HG02642 (cell line): ENCODE measurements at regions not wholly inside any gene's neighbourhood (a gene's known extent, or its start where the extent isn't known, plus 50 kb on each side); places are given as distances from the start of the nearest gene placed in this dataset.
"Not testable (repeated sequence)": the region's sequence is repeated elsewhere in the genome, so short reads cannot be mapped to it uniquely, and the experiment has no call there.

Experiments used
- ATAC-seq: cut with Tn5 transposase; IDR thresholded peaks from one replicate; pipeline ENCODE4 v1.9.1; 2021; ENCODE audit warnings: mild to moderate bottlenecking; ENCODE audit not compliant: unreplicated experiment, poor library complexity

DNA sequence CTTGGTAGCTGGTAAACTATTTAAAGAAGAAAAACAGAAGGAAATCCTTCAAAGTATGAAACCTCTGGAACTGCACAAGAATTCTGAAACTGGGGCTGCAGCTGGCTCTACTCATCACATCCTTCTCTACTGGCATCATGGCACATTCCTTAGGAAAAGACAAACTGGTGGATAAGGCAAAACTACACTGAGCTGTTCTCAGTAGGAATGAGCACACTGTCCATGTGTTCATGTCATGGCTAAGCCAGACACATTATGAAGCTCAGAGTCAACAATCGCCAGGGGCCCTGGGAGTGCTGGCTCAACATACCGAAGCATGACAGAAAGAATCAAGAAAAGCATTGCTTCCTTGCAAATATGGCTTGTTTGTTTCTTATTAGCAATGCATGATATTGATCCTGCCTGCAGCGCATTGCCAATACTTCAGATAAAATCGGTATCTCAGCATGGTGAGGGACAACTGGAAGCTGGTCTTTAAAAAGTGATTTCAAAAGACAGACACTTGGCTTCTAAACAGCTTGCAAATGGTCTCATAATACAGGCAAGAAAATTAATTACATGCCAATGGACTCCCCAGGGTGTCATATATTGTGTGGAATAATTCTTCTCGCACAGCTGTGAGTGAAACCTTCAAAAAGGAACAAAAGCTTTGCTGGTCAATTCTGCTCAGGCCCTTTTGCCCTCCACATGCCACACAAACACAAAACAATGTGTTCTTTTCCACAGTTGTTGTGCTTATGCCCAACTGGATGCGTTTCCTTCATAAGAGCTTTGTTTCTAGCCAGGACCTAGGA is 300.2 kb upstream of the VCX start:
- ATAC-seq, result no peak

GRCh38 chrX:7522860-7523259 is 320.1 kb upstream of the VCX start:
- ATAC-seq, result no peak

DNA sequence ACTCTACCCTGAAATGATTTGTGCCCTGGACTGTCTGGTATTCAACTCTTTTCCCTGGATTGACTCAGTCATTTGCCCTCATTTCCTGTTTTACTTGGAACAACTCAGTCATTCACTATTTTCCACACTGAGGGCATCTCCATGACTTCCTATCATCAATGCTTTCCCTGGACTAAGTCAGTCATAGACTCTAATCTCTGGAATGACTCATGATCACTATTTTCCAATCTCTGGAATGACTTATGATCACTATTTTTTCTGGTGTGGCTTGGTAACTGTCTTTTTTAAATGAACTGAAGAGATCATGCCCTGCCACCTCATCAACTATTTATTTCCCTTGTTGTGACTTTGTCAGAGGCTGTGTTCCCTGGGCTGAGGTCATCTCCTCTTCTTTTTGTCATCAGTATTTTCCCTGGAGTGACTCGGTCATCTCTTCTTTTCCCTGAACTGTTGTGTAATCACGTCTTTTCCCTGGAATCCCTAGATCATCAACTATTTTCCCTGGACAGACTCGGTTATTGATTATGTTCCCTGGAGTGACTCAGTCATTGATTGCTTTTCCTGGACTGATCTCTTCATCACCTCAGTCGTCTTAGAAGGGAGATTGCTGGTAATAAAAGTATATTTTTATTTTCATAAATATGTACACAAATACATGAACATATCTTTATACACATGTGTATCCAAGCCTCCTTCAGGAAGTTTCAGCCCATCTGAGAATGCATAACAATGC is 327.1 kb upstream of the VCX start:
- no peak for ATAC-seq

DNA sequence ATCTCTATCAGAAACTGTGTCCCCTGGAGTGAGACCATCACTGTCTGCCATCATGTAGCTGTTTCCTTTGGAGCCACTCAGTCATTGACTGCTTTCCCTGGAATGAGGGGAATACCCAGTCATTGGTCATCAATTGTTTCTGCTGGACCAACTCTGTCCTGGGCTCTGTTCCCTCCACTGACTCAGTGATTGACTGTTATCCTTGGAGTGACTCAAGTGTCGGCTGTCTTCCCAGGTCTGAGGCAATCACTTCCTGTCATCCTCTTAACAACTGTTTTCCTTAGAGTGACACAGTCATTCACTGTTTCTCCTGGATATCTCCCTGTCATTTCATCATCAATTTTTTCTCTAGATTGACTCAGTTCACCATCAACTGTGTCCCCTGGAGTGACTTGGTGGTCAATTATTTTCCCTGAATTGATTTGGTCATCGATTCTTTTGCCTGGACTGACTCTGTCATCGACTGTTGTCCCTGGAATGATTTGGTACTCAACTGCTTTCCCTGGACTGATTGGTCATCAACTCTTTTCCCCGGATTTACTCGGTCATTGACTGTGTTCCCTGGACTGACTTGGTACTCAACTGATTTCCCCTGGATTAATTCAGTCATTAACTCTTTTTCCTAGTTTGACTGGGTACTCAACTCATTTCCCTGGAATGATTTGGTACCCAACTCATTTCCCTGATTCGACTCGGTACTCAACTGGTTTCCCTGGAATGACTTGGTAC is 327.9 kb upstream of the VCX start:
- ATAC-seq, result no peak

DNA sequence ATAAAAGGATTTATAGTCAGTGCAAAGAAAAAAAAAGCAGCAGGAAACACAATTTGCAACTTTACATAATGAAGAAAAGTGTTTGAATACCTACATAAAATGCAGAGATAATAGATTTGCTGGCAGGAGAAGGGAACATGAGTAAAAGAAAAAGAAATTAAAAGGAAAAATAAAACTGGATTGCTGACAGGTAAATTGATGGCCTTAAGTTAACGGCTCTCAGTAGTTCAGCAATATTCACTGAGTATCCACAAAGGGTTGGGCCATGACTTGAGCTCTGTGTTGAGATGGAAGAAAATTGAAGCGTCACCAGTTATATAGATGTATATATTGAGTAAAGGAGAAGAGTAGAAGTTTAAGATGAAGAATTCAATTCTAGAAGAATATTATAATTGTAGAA is 330.1 kb upstream of the VCX start:
- no peak for ATAC-seq

DNA sequence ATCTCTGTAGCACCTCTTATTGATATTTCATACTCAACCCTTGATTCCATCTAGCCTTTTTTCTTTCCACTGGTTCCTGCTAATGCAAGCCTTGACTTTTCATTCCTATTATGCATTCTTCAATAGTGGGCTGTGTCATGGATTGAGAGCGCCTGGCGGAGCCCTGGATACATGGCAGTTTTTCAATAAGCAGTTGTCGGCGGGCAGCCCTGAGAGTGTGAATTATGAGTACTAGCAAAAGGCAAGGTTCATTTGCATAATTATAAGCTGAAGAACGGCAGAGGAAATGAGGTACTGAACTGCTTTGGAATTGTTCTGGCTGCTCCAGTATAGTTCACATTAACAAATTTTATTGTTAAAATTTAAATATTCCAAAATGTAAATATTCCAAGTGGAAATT is 339.7 kb upstream of the VCX start:
- ATAC-seq, result no peak

DNA sequence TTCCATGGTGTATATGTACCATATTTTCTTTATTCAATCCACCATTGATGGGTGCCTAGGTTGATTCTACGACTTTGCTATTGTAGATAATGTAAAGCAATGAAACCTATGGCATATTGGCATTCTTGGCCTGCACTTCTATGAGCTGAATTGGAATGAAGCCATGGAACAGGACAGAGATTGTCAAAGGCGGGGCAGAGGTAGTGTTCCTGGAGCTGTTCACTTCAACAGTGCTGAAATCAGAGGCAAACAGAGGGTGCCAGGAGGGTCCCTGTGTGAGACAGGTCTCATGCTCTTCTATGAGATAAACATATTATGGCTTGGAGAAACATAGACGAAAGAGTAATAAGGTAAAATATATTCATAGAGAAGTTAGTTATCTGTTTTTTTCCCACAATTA is 342.6 kb upstream of the VCX start:
- ATAC-seq, result no peak

- no peak for ATAC-seq
These were observed 338.6 kb upstream of the PUDP start for GRCh38 chrX:7486505-7486904.

DNA sequence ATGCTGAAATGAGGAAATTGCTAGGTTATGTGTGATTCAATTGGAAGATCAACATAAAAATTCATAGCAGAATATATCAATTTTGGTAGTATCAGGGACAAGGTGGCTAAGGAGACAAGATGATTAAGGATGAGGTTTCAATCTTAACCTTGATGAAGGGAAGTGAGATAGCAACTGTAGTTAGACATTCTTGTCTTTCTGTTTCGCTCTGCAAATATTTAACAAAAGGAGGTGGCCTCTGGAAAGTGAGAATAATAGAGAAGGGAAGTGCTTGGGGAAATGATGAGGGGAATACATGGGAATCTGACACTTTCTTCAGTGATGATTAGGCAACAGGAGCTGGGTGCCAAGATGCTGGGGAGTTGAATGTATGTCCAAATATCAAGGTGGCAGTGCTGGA is 337.1 kb upstream of the PUDP start:
- no peak for ATAC-seq

DNA sequence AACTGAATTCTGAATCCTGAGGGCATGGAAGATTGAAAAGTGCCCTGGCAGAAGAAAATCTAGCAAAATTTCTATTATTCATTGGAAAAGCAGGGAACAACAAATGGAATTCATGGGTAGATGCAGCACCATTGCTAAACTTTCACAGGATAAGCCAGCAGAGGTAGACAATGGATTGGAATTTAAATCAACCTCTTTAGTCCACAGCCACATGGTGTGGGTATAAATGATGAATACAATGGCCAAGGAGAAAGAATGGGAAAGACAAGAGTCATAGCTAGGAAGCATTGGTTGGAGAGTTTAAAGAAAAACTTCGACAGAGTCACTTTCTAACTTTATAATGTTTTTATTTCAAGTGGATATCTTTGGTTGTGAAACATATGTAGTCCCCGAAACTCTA is 332.8 kb upstream of the PUDP start:
- no peak for ATAC-seq

DNA sequence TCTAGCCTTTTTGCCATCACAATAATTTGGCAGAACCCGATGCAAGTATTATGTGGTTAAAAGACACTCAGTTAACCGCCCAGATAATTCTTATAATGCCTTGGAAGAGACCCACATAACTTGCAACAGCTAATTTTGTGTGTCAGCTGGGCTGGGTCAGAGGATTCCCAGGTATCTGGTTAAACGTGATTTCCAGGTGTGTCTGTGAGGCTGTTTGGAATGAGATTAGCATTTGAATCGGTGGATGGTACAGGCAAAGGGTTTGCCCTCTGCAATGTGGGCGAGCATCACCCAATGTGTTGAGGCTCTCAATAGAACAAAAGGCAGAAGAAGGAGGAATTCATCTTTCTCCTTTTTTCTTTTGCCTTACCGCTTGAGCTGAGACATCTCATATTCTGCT is 314.2 kb upstream of the PUDP start:
- no peak for ATAC-seq

GRCh38 chrX:7461051-7461450 is 313.1 kb upstream of the PUDP start:
- not testable (repeated sequence) for ATAC-seq

DNA sequence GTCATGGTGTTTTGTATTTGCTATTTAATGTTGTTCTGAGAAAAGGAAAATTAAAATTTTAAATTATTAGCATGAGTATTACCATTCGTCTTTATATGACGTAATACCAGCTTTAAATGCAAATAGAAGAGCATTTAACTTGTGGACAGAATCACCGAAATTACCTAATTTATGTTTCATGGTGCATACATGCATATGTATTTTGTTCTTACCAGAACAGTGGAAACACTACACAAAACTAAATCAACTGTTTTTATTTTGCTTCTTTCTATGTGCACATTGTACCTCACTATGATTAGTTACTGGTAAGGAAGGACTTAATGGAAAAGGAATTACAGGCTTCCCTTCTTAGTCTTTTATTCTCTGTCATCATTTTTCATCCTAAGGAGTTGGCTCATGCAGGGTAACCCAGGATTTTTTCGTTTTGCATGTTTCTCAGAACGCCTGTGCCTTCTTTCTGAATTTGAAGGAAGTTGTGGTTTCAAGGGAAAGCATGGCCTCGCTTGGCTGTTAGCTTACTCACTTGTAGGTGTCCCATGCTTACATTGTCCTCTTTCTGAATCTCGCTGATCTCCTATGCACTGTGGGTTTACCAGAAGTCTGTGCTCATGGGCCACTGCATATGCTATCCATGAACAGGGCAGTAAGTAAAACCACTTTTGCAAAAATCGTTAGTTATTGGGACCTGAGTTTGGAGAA is 300.0 kb upstream of the PUDP start:
- no peak for ATAC-seq

DNA sequence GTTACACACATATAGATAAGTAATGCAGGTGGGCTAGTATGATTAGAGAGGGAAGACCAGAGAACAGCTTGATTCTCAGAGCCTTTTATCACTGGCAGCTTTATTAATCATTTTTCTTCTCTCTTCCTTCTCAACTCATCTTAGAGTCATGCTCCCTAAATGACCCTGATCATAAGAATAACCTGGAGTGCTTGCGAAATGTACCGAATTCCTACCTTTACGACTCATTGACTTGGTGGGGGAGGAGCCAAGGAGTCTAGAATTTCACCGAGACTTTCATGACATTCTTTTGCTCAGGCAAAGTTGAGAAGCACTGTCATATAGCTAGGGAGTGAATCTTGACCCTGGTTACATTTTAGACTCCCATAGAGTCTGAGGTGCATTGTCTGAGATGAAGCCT is 298.9 kb upstream of the PUDP start:
- no peak for ATAC-seq

DNA sequence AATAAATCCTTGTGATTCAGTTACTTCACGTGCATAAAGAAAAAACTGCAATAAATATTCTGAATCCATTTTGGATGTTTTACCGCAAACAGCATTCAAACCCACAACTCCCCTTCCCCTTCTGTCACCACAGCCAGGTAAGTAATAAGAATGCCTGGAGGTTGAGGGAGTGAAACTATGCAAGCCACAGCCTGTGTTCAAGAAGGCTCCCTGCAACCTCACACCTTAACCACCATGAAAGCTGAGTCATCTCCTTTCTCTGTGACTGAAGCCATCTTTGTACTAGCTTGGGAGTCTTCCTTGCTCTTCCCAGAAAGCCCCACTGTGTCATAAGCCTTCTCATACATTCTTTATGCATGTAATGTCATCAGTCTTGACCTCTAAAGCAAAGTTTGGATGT is 297.0 kb upstream of the PUDP start:
- ATAC-seq, result peak; percentile 75

GRCh38 chrX:7441586-7441985 is 293.6 kb upstream of the PUDP start:
- ATAC-seq, result no peak

- no peak for ATAC-seq
These were observed 287.9 kb upstream of the PUDP start for GRCh38 chrX:7435822-7436221.

DNA sequence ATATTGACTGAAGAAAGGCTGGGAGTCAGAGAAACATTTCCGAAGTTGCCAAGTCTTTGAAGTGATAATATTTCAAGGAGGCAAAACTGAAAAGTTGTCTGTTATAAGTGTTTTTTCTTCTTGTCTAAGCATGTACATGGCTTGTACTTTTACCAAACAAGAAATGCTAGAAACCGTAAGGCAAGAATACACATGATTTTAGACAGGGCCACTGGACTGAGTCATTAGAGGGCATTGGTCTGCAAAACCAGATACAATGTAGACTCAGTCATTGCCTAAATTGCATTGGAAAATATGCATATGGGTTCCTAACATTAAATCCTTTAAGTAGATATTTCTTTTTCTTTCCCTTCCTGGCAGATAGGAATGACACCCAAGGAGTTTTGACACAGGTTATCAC is 284.9 kb upstream of the PUDP start:
- no peak for ATAC-seq

DNA sequence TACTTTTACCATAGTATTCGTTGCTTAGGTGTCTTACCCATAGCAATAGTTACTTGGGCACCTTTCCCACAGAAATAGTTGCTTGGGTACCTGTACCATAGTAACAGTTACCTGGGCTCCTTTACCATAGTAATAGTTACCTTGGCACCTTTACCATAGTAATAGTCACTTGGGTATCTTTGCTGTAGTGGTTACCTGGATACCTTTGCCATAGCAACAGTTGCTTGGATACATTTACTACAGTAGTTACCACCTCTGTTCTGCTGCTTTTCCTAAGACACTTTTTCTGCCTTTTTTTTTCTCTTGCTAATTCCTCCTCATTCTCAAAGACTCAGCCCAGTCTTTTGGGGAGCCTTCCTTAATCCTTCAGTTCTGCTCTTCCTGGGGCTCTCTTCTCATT is 272.8 kb upstream of the PUDP start:
- no peak for ATAC-seq

GRCh38 chrX:7414753-7415152 is 266.8 kb upstream of the PUDP start:
- ATAC-seq, result no peak

DNA sequence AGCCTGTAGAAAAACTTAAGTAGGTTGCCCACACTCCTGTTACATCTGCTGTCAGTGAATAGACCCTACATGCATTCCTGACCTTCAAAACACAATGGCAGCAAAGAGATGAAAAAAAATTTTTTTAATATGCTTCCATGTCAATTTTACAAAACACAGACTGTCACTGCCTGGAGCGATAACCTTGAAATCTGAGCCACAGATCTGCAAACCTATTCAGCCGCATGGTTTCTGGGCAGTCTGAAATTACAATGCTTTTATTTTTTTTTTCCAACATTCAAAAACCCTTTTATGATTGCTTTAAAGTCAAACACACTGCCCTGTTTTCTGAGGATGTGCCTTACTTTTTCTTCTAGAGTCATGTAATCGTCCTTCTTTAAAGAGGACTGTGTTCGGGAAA is 264.9 kb upstream of the PUDP start:
- ATAC-seq, result no peak
